Stimulated activated CD4-positive, alpha-beta T cell treated with anti-CD3 and anti-CD28 coated beads, Interleukin-2, amount 100 ng/mL, for 48 hours (primary cell): ENCODE measurements at regions not wholly inside any gene's neighbourhood (a gene's known extent, or its start where the extent isn't known, plus 50 kb on each side); places are given as distances from the start of the nearest gene placed in this dataset.

ENCODE experiments used
- DNase-seq, 2 donors: peaks; one replicate each; pipeline ENCODE4 v3.0.0-alpha.2; 2020

- no peak for DNase-seq
Measured at GRCh38 chr2:120428748-120429147, 82.8 kb downstream of the INHBB start.

- no peak for DNase-seq
Measured at GRCh38 chr2:120429586-120430500, 83.9 kb downstream of the INHBB start.

- no peak for DNase-seq
Measured at GRCh38 chr2:120430501-120430830, 84.5 kb downstream of the INHBB start.

- DNase-seq, result no peak
Measured at GRCh38 chr2:120430957-120431356, 85.0 kb downstream of the INHBB start.

GRCh38 chr2:120431386-120432292, 85.7 kb downstream of the INHBB start:
- DNase-seq, result no peak

GRCh38 chr2:120432293-120432975, 86.5 kb downstream of the INHBB start:
- DNase-seq, result no peak

- no peak for DNase-seq
Measured at GRCh38 chr2:120432976-120433815, 87.3 kb downstream of the INHBB start.

- no peak for DNase-seq
Measured at GRCh38 chr2:120433816-120434290, 87.9 kb downstream of the INHBB start.

- DNase-seq, result no peak
Measured at GRCh38 chr2:120434492-120435308, 88.8 kb downstream of the INHBB start.

GRCh38 chr2:120435671-120436459, 89.9 kb downstream of the INHBB start:
- no peak for DNase-seq

GRCh38 chr2:120436460-120436739, 90.5 kb downstream of the INHBB start:
- DNase-seq, result no peak

- DNase-seq, result peak; percentile 13 to 14
Measured at GRCh38 chr2:120436885-120437603, 91.1 kb downstream of the INHBB start.

- DNase-seq, result no peak
Measured at GRCh38 chr2:120437604-120438000, 91.7 kb downstream of the INHBB start.

GRCh38 chr2:120438301-120439066, 92.5 kb downstream of the INHBB start:
- DNase-seq, result no peak

- DNase-seq, result no peak
Measured at GRCh38 chr2:120439067-120439368, 93.1 kb downstream of the INHBB start.

- no peak for DNase-seq
Measured at GRCh38 chr2:120439637-120440384, 93.9 kb downstream of the INHBB start.

GRCh38 chr2:120440521-120441350, 94.8 kb downstream of the INHBB start:
- DNase-seq, result no peak

- DNase-seq, result no peak
Measured at GRCh38 chr2:120441351-120441700, 95.4 kb downstream of the INHBB start.
